WERI-Rb-1 (cell line): ENCODE measurements at regions not wholly inside any gene's neighbourhood (a gene's known extent, or its start where the extent isn't known, plus 50 kb on each side); places are given as distances from the start of the nearest gene placed in this dataset.

ENCODE experiments used
- DNase-seq: peaks from one replicate; pipeline ENCODE4 v3.0.0-alpha.2; 2020
- H3K27ac ChIP-seq: fragments of 250-450 bp; sonication (Bioruptor Pico); 2 replicates; pipeline ENCODE4 v1.5.1; 2020; ENCODE audit warnings: mild to moderate bottlenecking, moderate library complexity
- H3K27me3 ChIP-seq: fragments of 250-450 bp; sonication (Bioruptor Pico); 2 replicates; pipeline ENCODE4 v1.5.1; 2021; ENCODE audit warnings: mild to moderate bottlenecking, low read depth, moderate library complexity; ENCODE audit not compliant: insufficient read depth, severe bottlenecking
- H3K36me3 ChIP-seq: fragments of 250-450 bp; sonication (Bioruptor Pico); 2 replicates; pipeline ENCODE4 v1.5.1; 2020; ENCODE audit warnings: mild to moderate bottlenecking, moderate library complexity
- H3K4me3 ChIP-seq: 2 replicates; pipeline ENCODE4 v1.5.1; 2011; ENCODE audit warnings: low read depth, mild to moderate bottlenecking, control low read depth, low read length
- H3K9me3 ChIP-seq: fragments of 250-450 bp; sonication (Bioruptor Pico); 2 replicates; pipeline ENCODE4 v1.5.1; 2021; ENCODE audit warnings: mild to moderate bottlenecking, moderate library complexity; ENCODE audit not compliant: severe bottlenecking
- CTCF ChIP-seq: IDR thresholded peaks from 2 replicates; pipeline ENCODE4 v1.5.1; 2011; ENCODE audit warnings: low read depth, mild to moderate bottlenecking, control low read depth, inconsistent platforms, low read length

DNA sequence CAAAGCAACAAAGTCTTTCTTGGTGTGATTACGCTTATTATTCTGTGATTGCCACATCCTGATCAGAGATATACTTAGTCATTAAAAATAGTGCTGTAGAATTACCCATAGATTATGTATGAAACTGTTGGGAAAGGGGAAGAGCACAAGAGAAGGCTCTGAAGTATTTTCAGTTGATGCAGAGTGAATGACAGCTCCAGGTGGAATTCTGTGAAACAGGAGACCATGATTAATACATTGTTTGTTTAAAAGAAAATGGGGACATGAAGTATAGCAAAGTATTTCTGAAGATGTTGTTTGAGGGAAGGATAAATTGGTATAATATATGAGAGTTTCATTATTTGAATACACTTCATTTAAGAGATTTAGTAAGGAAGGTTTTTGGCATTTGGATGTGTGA is 307.6 kb upstream of the CDH20 start:
- TF ChIP-seq CTCF = no peak

DNA sequence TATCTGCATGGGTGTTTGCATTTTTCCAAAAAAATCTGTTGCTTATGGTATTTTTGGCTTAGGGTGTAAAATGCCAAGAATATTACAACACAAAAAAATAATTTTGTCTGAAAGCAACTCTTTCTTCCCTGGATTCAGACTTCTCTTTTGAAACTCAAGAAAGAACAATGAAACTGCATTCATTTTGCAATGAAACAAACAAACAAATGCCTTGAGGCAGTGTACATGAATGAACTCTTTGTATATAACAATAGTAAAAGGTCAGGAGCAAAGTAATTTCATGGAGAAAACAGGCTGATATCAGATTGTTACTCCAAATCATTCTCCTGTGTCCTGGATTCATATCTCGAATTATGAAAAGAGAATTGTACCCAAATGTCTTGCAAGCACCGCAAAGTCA is 301.6 kb upstream of the CDH20 start:
- no peak for DNase-seq
- Histone ChIP-seq H3K36me3 (no peaks in the 10 kb centered on the region), H3K4me3 (no peak overlapping the region), H3K27me3 (no peaks in the 10 kb centered on the region), H3K27ac (no peak overlapping the region), H3K9me3 (no peaks in the 10 kb centered on the region)
- no peak for TF ChIP-seq CTCF

More for the DNA sequence above, 307.6 kb upstream of the CDH20 start:
- Histone ChIP-seq H3K9me3 (no peaks in the 10 kb centered on the region), H3K27ac (no peak overlapping the region), H3K4me3 (no peak overlapping the region), H3K27me3 (no peaks in the 10 kb centered on the region), H3K36me3 (no peaks in the 10 kb centered on the region)
- DNase-seq = no peak

DNA sequence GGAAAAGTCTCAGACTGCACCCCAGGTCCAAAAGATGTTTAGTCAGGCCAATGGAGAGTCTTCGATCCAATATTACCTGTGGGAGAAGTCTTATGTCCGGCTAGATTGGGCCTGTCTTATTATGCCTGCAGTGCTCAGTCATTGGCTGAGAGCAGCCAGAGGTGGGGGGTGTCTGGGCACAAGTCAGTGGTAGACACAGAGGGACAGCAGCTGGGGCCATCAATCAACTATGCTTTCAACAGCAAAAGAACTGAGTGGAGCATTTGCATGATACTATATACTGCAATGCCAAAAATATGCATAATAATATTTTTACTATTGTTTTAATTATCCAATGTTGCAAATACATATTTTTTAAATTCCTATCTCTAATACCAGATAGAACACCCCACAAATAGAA is 298.6 kb upstream of the CDH20 start:
- TF ChIP-seq CTCF = no peak
- Histone ChIP-seq H3K27me3 (no peaks in the 10 kb centered on the region), H3K27ac (no peak overlapping the region), H3K36me3 (no peaks in the 10 kb centered on the region), H3K4me3 (no peak overlapping the region), H3K9me3 (no peaks in the 10 kb centered on the region)
- DNase-seq = no peak

DNA sequence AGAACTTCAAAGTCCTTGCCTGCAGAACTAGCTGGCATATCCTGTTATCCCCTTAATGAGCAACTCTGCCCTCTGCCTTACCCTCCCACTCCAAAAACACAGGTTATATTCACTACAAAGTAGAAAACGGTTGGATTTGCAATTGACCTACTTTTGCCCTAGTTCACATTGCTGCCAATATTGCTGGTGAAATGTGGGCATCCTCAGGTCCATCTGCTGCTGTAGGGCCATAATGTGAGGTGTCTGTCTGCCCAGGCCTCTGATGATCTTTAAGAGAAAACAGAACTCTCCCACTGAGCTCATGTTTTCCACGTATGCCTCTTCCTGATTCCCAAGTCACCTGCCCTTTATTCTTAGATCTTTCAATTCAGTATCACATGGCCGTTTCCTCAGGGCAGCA is 294.0 kb upstream of the CDH20 start:
- Histone ChIP-seq H3K9me3 (no peaks in the 10 kb centered on the region), H3K4me3 (no peak overlapping the region), H3K27ac (no peak overlapping the region), H3K27me3 (no peaks in the 10 kb centered on the region), H3K36me3 (no peaks in the 10 kb centered on the region)
- no peak for TF ChIP-seq CTCF
- DNase-seq = no peak

GRCh38 chr18:61047794-61048193 is 285.4 kb upstream of the CDH20 start:
- no peak overlapping the region for H3K27ac ChIP-seq
- no peaks in the 10 kb centered on the region for H3K36me3 ChIP-seq
- no peak for TF ChIP-seq CTCF
- DNase-seq = no peak
- peaks cover 9% of the 10 kb centered on the region for H3K9me3 ChIP-seq
- H3K4me3 ChIP-seq = no peak overlapping the region
- no peaks in the 10 kb centered on the region for H3K27me3 ChIP-seq

GRCh38 chr18:61057443-61057842 is 275.8 kb upstream of the CDH20 start:
- Histone ChIP-seq H3K4me3 (no peak overlapping the region), H3K27me3 (no peaks in the 10 kb centered on the region), H3K36me3 (no peaks in the 10 kb centered on the region), H3K27ac (no peak overlapping the region), H3K9me3 (no peaks in the 10 kb centered on the region)
- no peak for DNase-seq
- TF ChIP-seq CTCF = no peak
